ENCODE measurements at regions not wholly inside any gene's neighbourhood (a gene's known extent, or its start where the extent isn't known, plus 50 kb on each side); places are given as distances from the start of the nearest gene placed in this dataset.
A peak's percentile ranks its signal among the peaks of the same experiment; 100 is the strongest.

DNA sequence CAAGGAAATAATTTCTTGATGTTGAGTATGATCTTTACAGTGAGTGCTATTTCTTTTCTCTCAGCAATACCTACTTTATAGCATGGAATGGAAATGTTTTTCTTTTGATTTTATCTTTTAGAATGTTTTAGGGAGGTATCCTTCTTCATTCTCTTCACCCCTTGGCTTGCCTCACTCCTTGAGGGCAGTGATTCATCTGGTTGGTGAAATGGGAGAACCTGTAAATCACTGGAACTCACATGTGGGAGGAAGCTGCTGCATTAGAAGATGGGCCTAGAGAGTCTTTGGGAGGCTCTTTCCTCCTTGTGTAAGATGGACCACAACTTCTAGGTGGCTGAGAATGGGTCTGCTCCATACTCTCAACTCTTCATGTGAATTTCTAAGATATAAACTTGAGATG, 244.8 kb upstream of the SYNCRIP start:
- H3K4me3 ChIP-seq (ENCODE audit: low read depth, low read length) = no peak overlapping the region
- no peak for DNase-seq (ENCODE audit: low read depth)
- no peak for TF ChIP-seq CTCF (IDR thresholded peaks at IDR 0.05; ENCODE audit: insufficient read depth, low read depth, low read length)

DNA sequence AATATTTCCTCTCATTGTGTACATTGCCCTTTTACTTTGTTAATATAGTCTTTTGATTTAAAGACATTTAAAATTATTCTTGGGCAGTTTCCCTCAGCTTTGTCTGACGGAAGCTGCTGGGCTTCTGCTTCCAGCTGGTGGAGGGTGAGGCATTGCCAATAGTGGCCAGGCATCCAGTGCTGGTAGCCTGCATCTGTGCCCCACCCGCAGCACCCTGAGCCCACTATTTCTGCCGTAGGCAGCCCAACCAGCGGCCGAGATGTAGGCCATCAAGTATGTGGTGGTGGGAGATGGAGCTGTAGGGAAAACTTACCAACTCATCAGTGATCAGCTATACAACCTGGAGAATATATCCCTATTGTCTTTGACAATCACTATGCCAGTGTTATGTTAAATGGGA, 226.0 kb upstream of the SYNCRIP start:
- no peak for TF ChIP-seq CTCF (IDR thresholded peaks at IDR 0.05; ENCODE audit: insufficient read depth, low read depth, low read length)
- no peak for DNase-seq (ENCODE audit: low read depth)
- H3K4me3 ChIP-seq (ENCODE audit: low read depth, low read length) = no peak overlapping the region

- no peak overlapping the region for H3K4me3 ChIP-seq (ENCODE audit: low read depth, low read length)
- no peak for DNase-seq (ENCODE audit: low read depth)
- no peak for TF ChIP-seq CTCF (IDR thresholded peaks at IDR 0.05; ENCODE audit: insufficient read depth, low read depth, low read length)
Observed at GRCh38 chr6:85867595-85867994, 224.9 kb upstream of the SYNCRIP start.

- TF ChIP-seq CTCF (IDR thresholded peaks at IDR 0.05; ENCODE audit: insufficient read depth, low read depth, low read length) = no peak
- DNase-seq (ENCODE audit: low read depth) = no peak
- H3K4me3 ChIP-seq (ENCODE audit: low read depth, low read length) = no peak overlapping the region
Observed at GRCh38 chr6:85866758-85867401, 224.2 kb upstream of the SYNCRIP start.

GRCh38 chr6:85866370-85866730, 223.7 kb upstream of the SYNCRIP start:
- H3K4me3 ChIP-seq (ENCODE audit: low read depth, low read length) = peak overlapping the region; percentile 62
- no peak for TF ChIP-seq CTCF (IDR thresholded peaks at IDR 0.05; ENCODE audit: insufficient read depth, low read depth, low read length)
- no peak for DNase-seq (ENCODE audit: low read depth)

DNA sequence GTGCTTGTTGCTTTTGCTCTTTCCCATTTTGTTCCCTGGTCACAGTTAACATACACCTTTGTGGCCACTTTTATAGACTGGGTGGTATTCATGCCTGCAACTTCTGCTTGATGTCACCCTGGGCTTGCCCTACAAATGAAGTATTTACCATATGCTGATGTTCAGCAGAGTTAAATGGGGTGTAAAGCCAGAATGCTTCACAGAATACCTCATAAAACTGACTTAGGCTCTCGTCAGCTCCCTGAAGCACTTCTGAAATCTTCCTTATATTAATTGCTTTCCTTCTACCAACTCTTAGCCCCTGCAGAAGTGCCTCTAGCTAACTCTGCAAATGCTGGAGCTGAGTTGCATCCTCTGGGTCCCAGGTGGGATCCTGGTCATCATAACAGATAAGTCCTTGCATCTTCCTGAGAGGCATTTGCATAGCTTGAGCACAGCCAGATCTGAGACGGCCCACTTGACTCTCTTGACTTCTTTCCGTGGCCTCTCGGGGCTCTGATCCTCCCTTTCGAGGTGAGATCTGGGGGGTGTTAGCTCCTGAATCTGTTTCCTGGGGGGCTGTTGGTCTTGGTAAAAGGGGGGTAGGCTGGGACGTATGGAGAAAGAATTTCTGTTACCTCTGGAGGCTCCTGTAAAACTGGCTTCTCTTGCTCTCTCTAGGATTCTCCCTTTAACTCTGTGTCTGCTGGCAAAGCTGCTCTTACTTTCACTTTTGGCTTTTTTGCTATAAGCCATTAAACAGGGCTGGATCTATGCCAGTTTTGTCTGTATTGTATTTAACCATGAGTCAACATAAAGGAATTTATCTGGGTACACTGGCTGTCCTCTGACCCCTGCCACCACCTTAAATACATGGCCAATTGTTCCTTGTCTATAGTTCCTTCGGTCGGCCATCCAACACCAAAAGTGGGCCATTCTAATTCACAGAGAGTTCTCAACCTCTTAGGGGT, 223.0 kb upstream of the SYNCRIP start:
- DNase-seq (ENCODE audit: low read depth) = peak; percentile 65
- H3K4me3 ChIP-seq (ENCODE audit: low read depth, low read length) = peak overlapping the region; percentile 62
- no peak for TF ChIP-seq CTCF (IDR thresholded peaks at IDR 0.05; ENCODE audit: insufficient read depth, low read depth, low read length)

Measured in fibroblast of villous mesenchyme (primary cell).